A549 (cell line): ENCODE measurements at regions not wholly inside any gene's neighbourhood (a gene's known extent, or its start where the extent isn't known, plus 50 kb on each side); places are given as distances from the start of the nearest gene placed in this dataset.

Experiments
- ATAC-seq, 2 experiments: fragments of 200-7000 bp in 1 of 2; fragments of >200 bp in 1 of 2; cut with Nextera tagmentation in 1 of 2; cut with Tn5 transposase in 1 of 2; 3 replicates each; pipeline versions ENCODE4 v1.8.0 to v1.9.1; 2018 to 2020; ENCODE audit warnings: mild to moderate bottlenecking in 1 of 2, moderate library complexity in 1 of 2
- CTCF ChIA-PET: fragments of 300-600 bp; sonication (Branson Sonifier 250); formaldehyde crosslinking; extraction: SDS; loops from one replicate; lab custom pipeline; 2021; ENCODE audit warnings: antibody characterized with exemption, inconsistent platforms; lab: Yijun Ruan, JAX
- POLR2A ChIA-PET: fragments of 350-600 bp; formaldehyde crosslinking; extraction: SDS; loops from one replicate; lab custom pipeline; 2021; ENCODE audit warnings: antibody characterized with exemption, inconsistent platforms; lab: Yijun Ruan, JAX
- DNase-seq, 2 experiments: peaks; one replicate each; pipeline versions ENCODE4 v3.0.0 to v3.0.0-alpha.2; 2011 to 2016; ENCODE audit warnings: low read depth in 1 of 2, low spot score in 1 of 2
- FAIRE-seq: peaks from 2 replicates; lab custom pipeline; 2011; peaks lifted over from hg19 to GRCh38; lab: Jason Lieb, UNC
- H3K27ac ChIP-seq, 2 experiments: fragments of >200 bp; sonication (Bioruptor Twin); formaldehyde crosslinking; 3 replicates each; pipeline ENCODE4 v1.5.1; 2016 to 2017
- H3K4me1 ChIP-seq: fragments of >200 bp; sonication (Bioruptor Twin); formaldehyde crosslinking; 3 replicates; pipeline ENCODE4 v1.6.1; 2016
- H3K4me2 ChIP-seq: fragments of >200 bp; sonication (Bioruptor Twin); formaldehyde crosslinking; 3 replicates; pipeline ENCODE4 v1.6.1; 2016
- H3K4me3 ChIP-seq: fragments of >200 bp; sonication (Bioruptor Twin); formaldehyde crosslinking; 3 replicates; pipeline ENCODE4 v1.5.1; 2016
- H3K9me3 ChIP-seq: fragments of >200 bp; sonication (Bioruptor Twin); formaldehyde crosslinking; 3 replicates; pipeline ENCODE4 v1.6.1; 2016
- CBX2 ChIP-seq: fragments of 200-600 bp; sonication (generic); IDR thresholded peaks from 2 replicates; pipeline ENCODE4 v1.6.1; 2016; ENCODE audit warnings: low read depth, mild to moderate bottlenecking, borderline replicate concordance
- CEBPB ChIP-seq, 2 experiments: fragments of >200 bp in 1 of 2; sonication (Bioruptor Twin) in 1 of 2; formaldehyde crosslinking in 1 of 2; IDR thresholded peaks; 2 replicates each; pipeline ENCODE4 v1.6.1; 2012 to 2016
- EP300 ChIP-seq, 2 experiments: fragments of >200 bp; sonication (Bioruptor Twin); formaldehyde crosslinking; IDR thresholded peaks; 2 replicates in 1 of 2; 3 replicates in 1 of 2; pipeline ENCODE4 v1.6.1; 2016 to 2017
- ESRRA ChIP-seq: fragments of 150-350 bp; IDR thresholded peaks from 2 replicates; pipeline ENCODE4 v1.6.1; 2014; ENCODE audit warnings: mild to moderate bottlenecking, low read length, borderline replicate concordance
- FOSB ChIP-seq: fragments of 250-450 bp; sonication (Bioruptor Pico); IDR thresholded peaks from 2 replicates; pipeline ENCODE4 v1.5.0; 2020; ENCODE audit warnings: mild to moderate bottlenecking, moderate library complexity
- GATA3 ChIP-seq: IDR thresholded peaks from 2 replicates; pipeline ENCODE4 v1.6.1; 2012; ENCODE audit warnings: borderline replicate concordance
- HEYL ChIP-seq: fragments of 250-450 bp; sonication (Bioruptor Pico); IDR thresholded peaks from 2 replicates; pipeline ENCODE4 v1.8.0; 2021; ENCODE audit warnings: mild to moderate bottlenecking, moderate library complexity
- HOXA7 ChIP-seq: fragments of 250-450 bp; sonication (Bioruptor Pico); IDR thresholded peaks from 2 replicates; pipeline ENCODE4 v1.5.0; 2020; ENCODE audit warnings: mild to moderate bottlenecking, moderate library complexity
- HOXB13 ChIP-seq: fragments of 250-450 bp; sonication (Bioruptor Pico); IDR thresholded peaks from 2 replicates; pipeline ENCODE4 v1.5.0; 2020; ENCODE audit warnings: low read depth, mild to moderate bottlenecking, moderate library complexity
- JUN ChIP-seq, 2 experiments: fragments of >200 bp; sonication (Bioruptor Twin); formaldehyde crosslinking; IDR thresholded peaks; 2 replicates in 1 of 2; 3 replicates in 1 of 2; pipeline ENCODE4 v1.6.1; 2016 to 2017
- JUNB ChIP-seq: fragments of >200 bp; sonication (Bioruptor Twin); formaldehyde crosslinking; IDR thresholded peaks from 2 replicates; pipeline ENCODE4 v1.6.1; 2016
- KDM1A ChIP-seq: fragments of 200-600 bp; sonication (generic); IDR thresholded peaks from 2 replicates; pipeline ENCODE4 v1.6.1; 2016; ENCODE audit warnings: low read depth, mild to moderate bottlenecking
- KDM5A ChIP-seq: fragments of 200-600 bp; sonication (generic); IDR thresholded peaks from 2 replicates; pipeline ENCODE4 v1.6.1; 2016; ENCODE audit warnings: antibody characterized with exemption, mild to moderate bottlenecking
- MAFK ChIP-seq: fragments of 450-650 bp; IDR thresholded peaks from 2 replicates; pipeline ENCODE4 v1.6.1; 2014; ENCODE audit not compliant: partially characterized antibody
- MYC ChIP-seq: IDR thresholded peaks from 2 replicates; pipeline ENCODE4 v1.6.1; 2012; ENCODE audit warnings: mild to moderate bottlenecking, inconsistent platforms, low read length, improper control_type of control experiment, borderline replicate concordance
- NPAS2 ChIP-seq: fragments of 250-450 bp; sonication (Bioruptor Pico); IDR thresholded peaks from 2 replicates; pipeline ENCODE4 v1.8.0; 2022; ENCODE audit warnings: mild to moderate bottlenecking, moderate library complexity, borderline replicate concordance
- POLR2A ChIP-seq: IDR thresholded peaks from 2 replicates; pipeline ENCODE4 v1.6.1; 2012; ENCODE audit warnings: mild to moderate bottlenecking, low read length
- RARB ChIP-seq: fragments of 250-450 bp; sonication (Bioruptor Pico); IDR thresholded peaks from 2 replicates; pipeline ENCODE4 v1.8.0; 2021; ENCODE audit warnings: mild to moderate bottlenecking, moderate library complexity
- RCOR1 ChIP-seq: fragments of 150-350 bp; IDR thresholded peaks from 2 replicates; pipeline ENCODE4 v1.6.1; 2014; ENCODE audit warnings: antibody characterized with exemption, low read length, low read depth
- SREBF2 ChIP-seq: fragments of 450-650 bp; IDR thresholded peaks from 2 replicates; pipeline ENCODE4 v1.6.1; 2014; ENCODE audit warnings: mild to moderate bottlenecking, moderate library complexity
- ZFP36 ChIP-seq: fragments of 450-650 bp; IDR thresholded peaks from 2 replicates; pipeline ENCODE4 v1.6.1; 2014; ENCODE audit warnings: borderline replicate concordance; ENCODE audit not compliant: partially characterized antibody
- ZNF302 ChIP-seq: fragments of 250-450 bp; sonication (Bioruptor Pico); IDR thresholded peaks from 2 replicates; pipeline ENCODE4 v1.9.0; 2021; ENCODE audit warnings: inconsistent platforms, mild to moderate bottlenecking, moderate library complexity
- WGBS: methylation state at CpG from one replicate; pipeline ENCODE4 v1.1.6; 2017; ENCODE audit errors: missing lambda C conversion rate; 5-methylcytosine and 5-hydroxymethylcytosine counted together
- TF ChIP-seq, protein P1 (sequence below): fragments of 250-450 bp; sonication (Bioruptor Pico); IDR thresholded peaks from 2 replicates; pipeline ENCODE4 v1.5.0; 2020; ENCODE audit warnings: low read depth, mild to moderate bottlenecking, moderate library complexity
- TF ChIP-seq, protein P2 (sequence below): fragments of >200 bp; sonication (Bioruptor Twin); formaldehyde crosslinking; IDR thresholded peaks from 2 replicates; pipeline ENCODE4 v1.6.1; 2016
- TF ChIP-seq, protein P3 (sequence below): IDR thresholded peaks from 2 replicates; pipeline ENCODE4 v1.6.1; 2012
- TF ChIP-seq, protein P4 (sequence below): IDR thresholded peaks from 2 replicates; pipeline ENCODE4 v1.6.1; 2012

DNA sequence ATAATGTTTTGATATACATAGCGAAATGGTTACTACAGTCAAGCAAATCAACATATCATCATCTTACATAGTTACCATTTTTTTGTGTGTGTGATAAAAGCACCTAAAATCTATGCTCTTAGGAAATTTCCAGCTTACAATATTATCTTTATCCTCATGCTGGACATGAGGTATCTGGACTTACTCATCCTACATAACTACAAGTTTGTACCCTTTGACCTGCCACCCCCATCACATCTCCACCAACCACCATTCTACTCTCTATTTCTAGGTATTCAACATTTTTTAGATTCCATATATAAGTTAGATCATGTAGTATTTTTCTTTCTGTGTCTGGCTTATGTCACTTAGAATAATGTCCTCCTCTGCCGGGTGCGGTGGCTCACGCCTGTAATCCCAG, 79.9 kb downstream of the TAF11L14 start:
- no peak overlapping the region for H3K4me3 ChIP-seq

DNA sequence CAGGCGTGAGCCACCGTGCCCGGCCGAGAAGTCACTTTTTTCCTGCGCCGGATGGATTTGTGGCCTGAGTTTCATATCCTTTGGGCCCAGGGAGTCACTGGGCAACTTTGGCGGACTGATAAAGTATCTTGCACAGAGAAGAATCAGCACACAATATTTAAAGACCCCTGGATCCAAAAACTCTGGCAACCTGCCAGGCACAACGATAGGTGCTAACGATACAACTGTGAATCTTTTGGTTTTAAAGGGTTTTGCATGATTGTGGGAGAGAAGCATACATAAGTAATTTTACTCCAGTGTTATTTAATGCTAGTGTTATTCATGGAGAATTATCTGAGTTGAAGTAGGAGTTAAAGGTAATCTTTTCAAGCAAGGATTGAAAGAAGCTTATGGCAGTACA, 85.3 kb downstream of the TAF11L14 start:
- H3K27ac ChIP-seq = no peak overlapping the region
- H3K9me3 ChIP-seq = no peaks in the 10 kb centered on the region
- no peak for FAIRE-seq
- H3K4me2 ChIP-seq = no peak overlapping the region
- TF ChIP-seq, protein P1, sequence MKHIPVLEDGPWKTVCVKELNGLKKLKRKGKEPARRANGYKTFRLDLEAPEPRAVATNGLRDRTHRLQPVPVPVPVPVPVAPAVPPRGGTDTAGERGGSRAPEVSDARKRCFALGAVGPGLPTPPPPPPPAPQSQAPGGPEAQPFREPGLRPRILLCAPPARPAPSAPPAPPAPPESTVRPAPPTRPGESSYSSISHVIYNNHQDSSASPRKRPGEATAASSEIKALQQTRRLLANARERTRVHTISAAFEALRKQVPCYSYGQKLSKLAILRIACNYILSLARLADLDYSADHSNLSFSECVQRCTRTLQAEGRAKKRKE (CRISPR knock-in tag) = no peak
- no peak for TF ChIP-seq CEBPB (IDR thresholded peaks at IDR 0.05)
- TF ChIP-seq FOSB (CRISPR knock-in tag) = no peak
- TF ChIP-seq MAFK = no peak
- no peak for TF ChIP-seq SREBF2
- TF ChIP-seq ZNF302 (CRISPR knock-in tag) = no peak
- TF ChIP-seq ESRRA = no peak
- TF ChIP-seq KDM1A = no peak
- TF ChIP-seq MYC = no peak
- TF ChIP-seq CBX2 = no peak
- TF ChIP-seq, protein P2, sequence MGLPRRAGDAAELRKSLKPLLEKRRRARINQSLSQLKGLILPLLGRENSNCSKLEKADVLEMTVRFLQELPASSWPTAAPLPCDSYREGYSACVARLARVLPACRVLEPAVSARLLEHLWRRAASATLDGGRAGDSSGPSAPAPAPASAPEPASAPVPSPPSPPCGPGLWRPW = no peak
- TF ChIP-seq EP300 (IDR thresholded peaks at IDR 0.05) = no peak
- TF ChIP-seq, protein P3, sequence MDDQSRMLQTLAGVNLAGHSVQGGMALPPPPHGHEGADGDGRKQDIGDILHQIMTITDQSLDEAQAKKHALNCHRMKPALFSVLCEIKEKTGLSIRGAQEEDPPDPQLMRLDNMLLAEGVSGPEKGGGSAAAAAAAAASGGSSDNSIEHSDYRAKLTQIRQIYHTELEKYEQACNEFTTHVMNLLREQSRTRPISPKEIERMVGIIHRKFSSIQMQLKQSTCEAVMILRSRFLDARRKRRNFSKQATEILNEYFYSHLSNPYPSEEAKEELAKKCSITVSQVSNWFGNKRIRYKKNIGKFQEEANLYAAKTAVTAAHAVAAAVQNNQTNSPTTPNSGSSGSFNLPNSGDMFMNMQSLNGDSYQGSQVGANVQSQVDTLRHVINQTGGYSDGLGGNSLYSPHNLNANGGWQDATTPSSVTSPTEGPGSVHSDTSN = no peak
- no peak for TF ChIP-seq RARB (CRISPR knock-in tag)
- TF ChIP-seq, protein P4, sequence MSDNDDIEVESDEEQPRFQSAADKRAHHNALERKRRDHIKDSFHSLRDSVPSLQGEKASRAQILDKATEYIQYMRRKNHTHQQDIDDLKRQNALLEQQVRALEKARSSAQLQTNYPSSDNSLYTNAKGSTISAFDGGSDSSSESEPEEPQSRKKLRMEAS = no peak
- ChIA-PET CTCF (no interaction called here), POLR2A (no interaction called here)
- no peaks in the 10 kb centered on the region for H3K4me1 ChIP-seq
- no peak for DNase-seq
- WGBS = 96% methylated on average over 9 of the region's 9 CpGs
- no peak overlapping the region for H3K4me3 ChIP-seq
- ATAC-seq = no peak

More for the DNA sequence above, 79.9 kb downstream of the TAF11L14 start:
- H3K4me2 ChIP-seq = no peak overlapping the region
- ChIA-PET POLR2A (no interaction called here), CTCF (no interaction called here)
- 93% methylated on average over 4 of the region's 4 CpGs for WGBS
- TF ChIP-seq KDM5A (no peak), JUNB (no peak), HOXA7 (no peak), JUN (IDR thresholded peaks at IDR 0.05) (no peak), POLR2A (no peak), ZFP36 (no peak), HOXB13 (no peak), HEYL (CRISPR knock-in tag) (no peak), GATA3 (no peak), RCOR1 (no peak), NPAS2 (no peak), CEBPB (IDR thresholded peaks at IDR 0.05) (no peak)
- TF ChIP-seq, protein P4 = no peak
- TF ChIP-seq, protein P3 = no peak
- no peak overlapping the region for H3K27ac ChIP-seq
- H3K9me3 ChIP-seq = no peaks in the 10 kb centered on the region
- DNase-seq (no peak), ATAC-seq (no peak), FAIRE-seq (no peak)
- peaks cover 6% of the 10 kb centered on the region; the same call in 2 of the 3 replicates for H3K4me1 ChIP-seq
